Putamen (tissue), 1 donor: ENCODE measurements at regions not wholly inside any gene's neighbourhood (a gene's known extent, or its start where the extent isn't known, plus 50 kb on each side); places are given as distances from the start of the nearest gene placed in this dataset.

Experiments
- DNase-seq: peaks from one replicate; pipeline ENCODE4 v3.0.0-alpha.2; 2016; ENCODE audit warnings: low spot score

GRCh38 chr2:239586651-239587310, 186.0 kb upstream of the HDAC4 start:
- DNase-seq: no peak

GRCh38 chr2:239585422-239585821, 184.6 kb upstream of the HDAC4 start:
- DNase-seq: no peak

- no peak for DNase-seq
Measured at GRCh38 chr2:239584986-239585385, 184.2 kb upstream of the HDAC4 start.

GRCh38 chr2:239583879-239584859, 183.3 kb upstream of the HDAC4 start:
- DNase-seq: no peak

GRCh38 chr2:239583171-239583878, 182.5 kb upstream of the HDAC4 start:
- DNase-seq: no peak

GRCh38 chr2:239582476-239582875, 181.7 kb upstream of the HDAC4 start:
- no peak for DNase-seq

GRCh38 chr2:239581352-239581901, 180.6 kb upstream of the HDAC4 start:
- no peak for DNase-seq

DNA sequence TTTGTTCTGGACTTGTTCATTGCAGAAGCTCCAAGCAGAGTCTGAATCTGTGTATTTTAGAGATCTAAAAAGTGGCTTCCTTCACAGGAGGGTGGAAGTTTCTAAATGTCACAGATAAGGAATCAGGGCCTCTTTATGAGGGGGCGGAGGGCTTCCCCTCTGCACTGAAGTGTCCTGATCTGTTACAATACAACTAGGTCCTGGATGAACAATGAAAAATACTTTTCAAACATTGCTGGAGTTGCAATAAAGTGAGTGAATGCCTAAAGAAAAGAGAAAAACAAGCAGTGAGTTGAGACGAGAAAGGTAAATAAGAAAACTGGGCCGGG, 179.3 kb upstream of the HDAC4 start:
- DNase-seq: no peak

GRCh38 chr2:239579524-239580198, 178.8 kb upstream of the HDAC4 start:
- DNase-seq: no peak

DNA sequence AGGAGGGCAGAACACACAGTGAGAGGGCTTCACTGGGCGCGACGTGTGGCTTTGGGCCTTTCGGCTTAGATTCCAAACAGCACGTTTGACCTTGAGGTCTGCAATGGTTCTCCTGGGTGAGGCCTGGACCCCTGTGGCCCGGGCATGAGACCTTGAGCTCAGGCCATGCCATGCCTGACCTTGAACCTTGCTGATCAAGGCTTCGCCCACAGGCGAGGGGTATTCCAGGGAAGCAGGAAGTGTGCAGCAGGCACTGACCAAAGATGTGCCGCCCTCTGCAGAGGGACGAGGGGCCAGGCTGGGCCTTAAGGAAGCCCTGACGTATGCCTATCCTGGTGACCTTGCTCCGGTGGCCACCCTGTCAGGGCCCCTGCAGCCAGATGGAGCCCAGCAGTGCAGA, 178.3 kb upstream of the HDAC4 start:
- no peak for DNase-seq

DNA sequence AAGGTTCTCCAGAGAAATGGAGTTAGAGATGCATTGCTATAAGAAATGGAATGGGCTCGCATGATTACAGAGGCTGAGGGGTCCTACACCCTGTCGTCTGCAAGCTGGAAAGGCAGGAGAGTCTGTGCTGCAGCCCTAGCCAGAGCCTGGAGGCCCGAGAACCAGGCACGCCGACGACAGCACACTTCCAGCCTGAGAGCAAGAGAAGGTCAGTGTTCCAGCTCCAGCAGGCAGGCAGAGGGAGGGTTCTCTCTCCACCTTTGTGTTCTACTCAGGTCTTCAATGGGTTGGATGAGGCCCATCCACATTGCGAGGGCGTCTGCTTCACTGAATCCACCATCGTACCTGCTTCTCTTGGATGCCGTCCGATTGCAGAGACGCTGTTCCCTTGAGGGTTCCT, 177.6 kb upstream of the HDAC4 start:
- DNase-seq: no peak

DNA sequence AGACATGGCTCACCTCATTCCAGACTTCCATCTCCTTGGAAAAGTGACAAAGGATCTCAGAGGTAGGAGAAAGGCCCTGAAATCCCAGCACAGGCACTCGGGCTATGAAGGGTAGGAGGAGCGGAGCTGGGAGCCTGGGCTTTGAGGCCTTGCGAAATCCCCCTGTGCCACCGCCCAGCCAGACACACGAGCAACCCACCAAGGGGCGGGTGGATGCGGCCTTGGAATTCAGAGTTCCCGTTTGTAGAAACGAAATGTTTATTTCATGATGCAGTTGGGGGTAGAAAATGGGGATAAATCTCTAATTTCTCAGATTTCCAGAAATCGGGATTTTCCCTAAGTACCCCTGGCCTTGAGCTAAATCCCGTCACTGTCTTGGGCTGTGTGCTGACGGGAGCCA, 177.1 kb upstream of the HDAC4 start:
- no peak for DNase-seq

GRCh38 chr2:239576784-239577685, 176.2 kb upstream of the HDAC4 start:
- no peak for DNase-seq

DNA sequence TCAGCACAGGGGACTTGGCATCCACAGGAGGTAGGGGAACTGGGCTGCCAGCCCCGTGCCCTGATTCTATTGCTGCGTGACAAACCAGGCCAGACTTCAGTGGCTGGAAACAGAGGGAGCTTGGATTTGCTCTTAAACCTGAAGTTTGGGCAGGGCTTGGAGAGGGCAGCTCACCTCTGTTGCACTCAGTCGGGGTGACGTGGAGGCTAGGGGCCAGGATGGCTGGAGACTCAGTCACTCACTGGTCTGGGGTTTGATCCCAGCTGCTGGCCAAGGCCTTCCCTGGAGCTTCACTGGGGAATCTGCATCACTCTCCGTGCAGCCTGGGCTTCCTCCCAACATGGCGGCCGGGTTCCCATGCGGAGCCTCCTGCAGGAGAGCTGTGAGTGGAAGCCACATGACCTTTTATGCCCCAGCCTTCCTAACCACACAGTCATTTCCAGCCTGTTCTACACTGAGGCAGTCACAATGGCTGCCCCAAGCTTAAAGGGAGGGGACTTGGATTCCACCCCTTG, 175.2 kb upstream of the HDAC4 start:
- DNase-seq: no peak

DNA sequence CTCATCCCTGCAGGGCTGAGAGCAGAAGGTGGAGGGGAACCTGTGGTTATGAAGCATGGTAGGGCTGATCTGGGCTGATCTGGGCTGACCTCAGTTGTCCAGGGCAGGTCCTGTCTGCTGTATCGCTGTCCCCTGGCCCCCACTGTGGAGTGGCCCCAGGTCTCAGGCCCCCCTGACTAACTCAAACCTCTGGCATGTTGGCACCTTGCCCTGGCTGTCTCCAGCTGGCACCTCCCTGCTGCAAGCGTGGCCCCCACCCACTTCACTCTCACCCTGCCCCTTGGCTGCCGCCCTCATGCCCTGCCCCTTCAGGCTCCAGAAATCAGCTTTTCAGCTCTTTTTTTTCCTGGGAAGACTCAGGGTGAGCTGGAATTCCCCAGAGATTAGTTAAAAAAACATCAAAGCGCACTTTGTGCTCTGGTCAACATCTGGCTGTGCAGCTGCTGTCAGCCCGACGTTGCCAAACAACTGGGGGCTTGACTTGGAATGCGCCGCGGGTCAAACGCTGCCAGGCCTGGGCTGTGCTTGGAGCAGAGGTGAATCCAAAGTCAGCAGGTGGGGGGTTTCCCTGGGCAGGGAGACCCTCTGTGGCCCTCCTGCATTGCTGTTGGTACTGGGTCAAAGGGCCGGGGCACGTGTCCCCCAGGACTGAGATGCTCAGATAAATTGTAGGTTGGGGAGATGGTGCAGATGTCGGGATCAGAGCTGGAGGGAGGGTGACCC, 173.8 kb upstream of the HDAC4 start:
- no peak for DNase-seq

GRCh38 chr2:239574054-239574433, 173.2 kb upstream of the HDAC4 start:
- no peak for DNase-seq

DNA sequence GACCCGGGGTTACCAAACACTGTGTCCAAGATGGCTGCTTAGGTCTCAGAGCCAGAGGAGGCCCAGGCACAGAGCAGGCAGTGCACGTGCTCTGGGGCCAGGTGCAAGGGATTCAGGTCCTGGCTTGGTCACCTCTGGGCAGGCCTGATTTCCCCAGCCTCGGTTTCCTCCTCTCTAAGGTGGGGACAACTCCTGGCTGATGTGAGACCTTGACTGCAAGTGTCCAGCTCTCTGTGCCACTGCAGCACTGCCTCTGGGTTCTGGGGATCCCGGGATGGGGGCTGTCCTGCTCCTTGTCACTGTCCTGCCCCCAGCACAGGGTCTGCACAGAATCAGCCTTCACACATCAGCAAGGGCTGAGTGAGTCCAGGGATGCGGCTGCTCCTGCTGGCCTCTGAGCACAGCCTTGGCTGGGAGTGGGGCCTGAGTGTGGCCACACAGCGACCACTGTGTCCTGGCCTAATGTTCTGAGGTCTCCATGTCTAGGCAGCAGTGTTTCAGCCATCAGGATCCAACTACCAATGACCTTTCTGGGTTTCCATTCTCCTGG, 170.2 kb upstream of the HDAC4 start:
- no peak for DNase-seq

DNA sequence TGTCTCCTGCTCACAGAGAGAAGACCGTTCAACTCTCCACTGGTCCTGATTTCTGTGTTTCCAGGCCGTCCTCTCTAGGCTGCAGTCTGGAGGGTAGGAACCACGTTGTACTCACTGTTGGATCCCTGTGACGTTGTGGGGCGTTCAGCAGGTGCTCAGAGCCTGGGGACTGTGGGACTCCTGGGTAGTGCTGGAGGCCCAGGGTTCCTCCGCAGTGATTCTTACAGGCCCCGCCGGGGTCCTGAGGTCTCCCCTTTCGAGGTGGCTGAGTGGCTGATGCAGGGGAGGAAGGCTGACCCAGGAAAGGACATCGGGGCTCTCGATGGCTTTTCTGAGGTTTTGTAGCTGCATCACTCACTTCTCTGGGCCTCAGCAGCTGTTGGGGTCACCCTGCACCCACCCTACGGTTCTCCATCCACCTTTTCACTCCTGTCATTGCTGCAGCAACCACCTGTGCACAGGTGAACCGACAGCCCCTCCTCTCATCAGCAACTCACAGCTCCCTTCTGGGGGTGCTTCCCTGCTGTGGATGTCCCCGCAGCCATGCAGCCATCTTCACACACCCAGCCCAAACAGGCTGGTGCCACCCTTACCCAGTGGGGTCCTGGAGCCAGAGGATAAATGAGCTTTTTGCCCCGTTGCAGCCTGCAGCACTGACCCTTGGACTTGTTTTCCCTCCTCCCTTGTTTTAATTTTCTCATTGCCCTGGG, 169.6 kb upstream of the HDAC4 start:
- no peak for DNase-seq
